ENCODE measurements at regions not wholly inside any gene's neighbourhood (a gene's known extent, or its start where the extent isn't known, plus 50 kb on each side); places are given as distances from the start of the nearest gene placed in this dataset.

DNA sequence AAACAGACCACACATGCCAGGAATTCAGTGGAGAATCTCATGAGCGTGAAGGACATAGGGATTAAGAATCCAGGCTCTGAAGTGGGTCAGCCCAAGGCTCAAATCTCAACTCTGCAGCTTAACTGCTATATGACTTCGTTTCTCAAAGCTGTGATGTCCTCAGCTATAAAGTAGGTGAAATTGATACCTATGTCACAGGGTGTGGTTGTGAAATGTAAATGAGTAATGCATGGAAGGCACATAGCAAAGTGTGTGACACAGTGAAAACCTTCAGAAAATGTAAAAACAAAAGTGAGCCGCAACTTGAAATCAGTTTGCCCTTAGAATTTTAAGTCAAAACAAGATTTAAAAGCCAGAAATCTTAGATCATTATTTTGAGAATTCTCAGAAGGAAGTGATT is 145.7 kb upstream of the PRMT6 start:
- TF ChIP-seq, protein P1, sequence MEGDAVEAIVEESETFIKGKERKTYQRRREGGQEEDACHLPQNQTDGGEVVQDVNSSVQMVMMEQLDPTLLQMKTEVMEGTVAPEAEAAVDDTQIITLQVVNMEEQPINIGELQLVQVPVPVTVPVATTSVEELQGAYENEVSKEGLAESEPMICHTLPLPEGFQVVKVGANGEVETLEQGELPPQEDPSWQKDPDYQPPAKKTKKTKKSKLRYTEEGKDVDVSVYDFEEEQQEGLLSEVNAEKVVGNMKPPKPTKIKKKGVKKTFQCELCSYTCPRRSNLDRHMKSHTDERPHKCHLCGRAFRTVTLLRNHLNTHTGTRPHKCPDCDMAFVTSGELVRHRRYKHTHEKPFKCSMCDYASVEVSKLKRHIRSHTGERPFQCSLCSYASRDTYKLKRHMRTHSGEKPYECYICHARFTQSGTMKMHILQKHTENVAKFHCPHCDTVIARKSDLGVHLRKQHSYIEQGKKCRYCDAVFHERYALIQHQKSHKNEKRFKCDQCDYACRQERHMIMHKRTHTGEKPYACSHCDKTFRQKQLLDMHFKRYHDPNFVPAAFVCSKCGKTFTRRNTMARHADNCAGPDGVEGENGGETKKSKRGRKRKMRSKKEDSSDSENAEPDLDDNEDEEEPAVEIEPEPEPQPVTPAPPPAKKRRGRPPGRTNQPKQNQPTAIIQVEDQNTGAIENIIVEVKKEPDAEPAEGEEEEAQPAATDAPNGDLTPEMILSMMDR (IDR thresholded peaks at IDR 0.05 in 2 of 3, conservative IDR thresholded peaks at IDR 0.05 in 1 of 3; ENCODE audit: control insufficient read depth in 2 of 3, extremely low read depth in 1 of 3, insufficient read depth in 1 of 3, low read depth in 3 of 3, low read length in 3 of 3): no peak
- TF ChIP-seq ZSCAN29 (IDR thresholded peaks at IDR 0.05): no peak
- no peak for TF ChIP-seq ZNF274 (IDR thresholded peaks at IDR 0.05; ENCODE audit: insufficient read depth, insufficient read length)
- no peak for TF ChIP-seq MYC (IDR thresholded peaks at IDR 0.05; ENCODE audit: insufficient read depth, insufficient read length, insufficient replicate concordance, low read length, severe bottlenecking)
- no peak for TF ChIP-seq EZH2 (IDR thresholded peaks at IDR 0.05; ENCODE audit: borderline replicate concordance, control insufficient read depth, low read depth, low read length)
- TF ChIP-seq E2F4 (IDR thresholded peaks at IDR 0.05; ENCODE audit: low read depth, low read length): no peak
- TF ChIP-seq SMAD1 (IDR thresholded peaks at IDR 0.05; ENCODE audit: low read depth, partially characterized antibody): no peak
- no peak for TF ChIP-seq SPI1 (IDR thresholded peaks at IDR 0.05; ENCODE audit: borderline replicate concordance, insufficient read depth, low read depth, low read length)
- TF ChIP-seq RAD21 (IDR thresholded peaks at IDR 0.05; ENCODE audit: insufficient read depth, low read depth, low read length): no peak

Data from GM12878 (cell line).